GM13976 (cell line): ENCODE measurements at regions not wholly inside any gene's neighbourhood (a gene's known extent, or its start where the extent isn't known, plus 50 kb on each side); places are given as distances from the start of the nearest gene placed in this dataset.

Experiments used
- DNase-seq: peaks from one replicate; pipeline ENCODE4 v3.0.0; 2012; ENCODE audit warnings: low spot score
- CTCF ChIP-seq: IDR thresholded peaks from 2 replicates; pipeline ENCODE4 v1.5.1; 2012; ENCODE audit warnings: borderline replicate concordance, mild to moderate bottlenecking; ENCODE audit not compliant: insufficient read depth; ENCODE audit errors: extremely low read depth, missing control alignments, control extremely low read depth
- in situ Hi-C: fragments of 300-500 bp; cut with MboI; formaldehyde crosslinking; loops from one replicate; pipeline ENCODE4 v1.12.0; 2022; ENCODE audit warnings: low sequenced_read_pairs, mixed read lengths, inconsistent platforms; ENCODE audit not compliant: unreplicated experiment

GRCh38 chr5:57805732-57806131 is 323.1 kb upstream of the ACTBL2 start:
- DNase-seq, result no peak
- TF ChIP-seq CTCF, result no peak
- in situ Hi-C loops, result no loop called here

- no peak for TF ChIP-seq CTCF
- no peak for DNase-seq
- in situ Hi-C loops, result no loop called here
These were observed 322.6 kb upstream of the ACTBL2 start for GRCh38 chr5:57805170-57805569.

GRCh38 chr5:57804505-57804904 is 321.9 kb upstream of the ACTBL2 start:
- TF ChIP-seq CTCF, result no peak
- DNase-seq, result no peak
- in situ Hi-C loops, result no loop called here

GRCh38 chr5:57804007-57804444 is 321.4 kb upstream of the ACTBL2 start:
- no peak for DNase-seq
- in situ Hi-C loops, result no loop called here
- no peak for TF ChIP-seq CTCF

GRCh38 chr5:57802131-57802530 is 319.5 kb upstream of the ACTBL2 start:
- TF ChIP-seq CTCF, result no peak
- no peak for DNase-seq
- in situ Hi-C loops, result no loop called here

- no peak for TF ChIP-seq CTCF
- in situ Hi-C loops, result no loop called here
- DNase-seq, result no peak
These were observed 312.6 kb upstream of the ACTBL2 start for GRCh38 chr5:57795203-57795602.

- TF ChIP-seq CTCF, result no peak
- in situ Hi-C loops, result no loop called here
- DNase-seq, result no peak
These were observed 309.3 kb upstream of the ACTBL2 start for GRCh38 chr5:57791875-57792274.
